ENCODE measurements at regions not wholly inside any gene's neighbourhood (a gene's known extent, or its start where the extent isn't known, plus 50 kb on each side); places are given as distances from the start of the nearest gene placed in this dataset.
"Not testable (repeated sequence)": the region's sequence is repeated elsewhere in the genome, so short reads cannot be mapped to it uniquely, and the experiment has no call there.

- H2AFZ ChIP-seq; H3F3A ChIP-seq (replicated peaks; ENCODE audit: low read depth); H3K79me2 ChIP-seq (replicated peaks; ENCODE audit: insufficient read depth); DNase-seq (ENCODE audit: low spot score); H3K27me3 Mint-ChIP-seq (ENCODE audit: insufficient read depth, low read depth, poor library complexity); H3K4me1 Mint-ChIP-seq; H3K4me1 ChIP-seq (ENCODE audit: insufficient read depth); ATAC-seq; H3K9me2 ChIP-seq (ENCODE audit: insufficient read depth); H3K27me3 ChIP-seq (ENCODE audit: insufficient read depth); H3K27ac Mint-ChIP-seq; H4K20me1 ChIP-seq (replicated peaks; ENCODE audit: insufficient read depth); H3K4me2 ChIP-seq; H3K4me3 Mint-ChIP-seq; H3K4me3 ChIP-seq; H3K27ac ChIP-seq (ENCODE audit: low read depth): not testable (repeated sequence)
- peaks cover 19% of the 10 kb centered on the region; the same call in 2 of the 3 replicates for H3K36me3 Mint-ChIP-seq (ENCODE audit: low read depth)
- peaks cover 17% of the 10 kb centered on the region; the same call in 1 of the 2 replicates for H3K36me3 ChIP-seq (ENCODE audit: insufficient read depth)
- H3K9me3 Mint-ChIP-seq, result peaks cover 64% of the 10 kb centered on the region
These were observed 601.9 kb upstream of the TPTE start for GRCh38 chr21:9919446-9919845.

GRCh38 chr21:9943639-9944038 lies 577.7 kb upstream of the TPTE start:
- not testable (repeated sequence) for H3K4me2 ChIP-seq; H3K27ac ChIP-seq (ENCODE audit: low read depth); H4K20me1 ChIP-seq (replicated peaks; ENCODE audit: insufficient read depth); H3K4me3 ChIP-seq; H3K4me1 ChIP-seq (ENCODE audit: insufficient read depth); ATAC-seq; H3K4me3 Mint-ChIP-seq; H3F3A ChIP-seq (replicated peaks; ENCODE audit: low read depth); H3K27me3 ChIP-seq (ENCODE audit: insufficient read depth); H3K4me1 Mint-ChIP-seq; DNase-seq (ENCODE audit: low spot score); H3K27me3 Mint-ChIP-seq (ENCODE audit: insufficient read depth, low read depth, poor library complexity); H3K9me2 ChIP-seq (ENCODE audit: insufficient read depth); H2AFZ ChIP-seq; H3K27ac Mint-ChIP-seq; H3K79me2 ChIP-seq (replicated peaks; ENCODE audit: insufficient read depth)
- H3K36me3 ChIP-seq (ENCODE audit: insufficient read depth), result peaks cover 20% of the 10 kb centered on the region
- peaks cover 81% of the 10 kb centered on the region for H3K9me3 Mint-ChIP-seq
- peaks cover 41% of the 10 kb centered on the region for H3K36me3 Mint-ChIP-seq (ENCODE audit: low read depth)

GRCh38 chr21:9946057-9946456 lies 575.3 kb upstream of the TPTE start:
- DNase-seq (ENCODE audit: low spot score); H2AFZ ChIP-seq; H3K27ac Mint-ChIP-seq; H3K4me3 ChIP-seq; H3K4me3 Mint-ChIP-seq; H3K4me2 ChIP-seq; ATAC-seq; H3K27me3 ChIP-seq (ENCODE audit: insufficient read depth); H3F3A ChIP-seq (replicated peaks; ENCODE audit: low read depth); H3K4me1 Mint-ChIP-seq; H3K9me2 ChIP-seq (ENCODE audit: insufficient read depth); H4K20me1 ChIP-seq (replicated peaks; ENCODE audit: insufficient read depth); H3K27ac ChIP-seq (ENCODE audit: low read depth); H3K79me2 ChIP-seq (replicated peaks; ENCODE audit: insufficient read depth); H3K4me1 ChIP-seq (ENCODE audit: insufficient read depth): not testable (repeated sequence)
- peaks cover 18% of the 10 kb centered on the region for H3K36me3 ChIP-seq (ENCODE audit: insufficient read depth)
- H3K27me3 Mint-ChIP-seq (ENCODE audit: insufficient read depth, low read depth, poor library complexity), result peaks cover 12% of the 10 kb centered on the region
- H3K9me3 Mint-ChIP-seq, result peaks cover 98% of the 10 kb centered on the region
- H3K36me3 Mint-ChIP-seq (ENCODE audit: low read depth), result peaks cover 50% of the 10 kb centered on the region

- not testable (repeated sequence) for H3K27me3 ChIP-seq (ENCODE audit: insufficient read depth); H2AFZ ChIP-seq; DNase-seq (ENCODE audit: low spot score); H3K4me3 Mint-ChIP-seq; H3K27ac Mint-ChIP-seq; H4K20me1 ChIP-seq (replicated peaks; ENCODE audit: insufficient read depth); H3K79me2 ChIP-seq (replicated peaks; ENCODE audit: insufficient read depth); H3K4me1 ChIP-seq (ENCODE audit: insufficient read depth); H3K4me3 ChIP-seq; H3F3A ChIP-seq (replicated peaks; ENCODE audit: low read depth); H3K4me1 Mint-ChIP-seq; H3K27me3 Mint-ChIP-seq (ENCODE audit: insufficient read depth, low read depth, poor library complexity); H3K9me2 ChIP-seq (ENCODE audit: insufficient read depth); H3K4me2 ChIP-seq; ATAC-seq; H3K27ac ChIP-seq (ENCODE audit: low read depth)
- H3K9me3 Mint-ChIP-seq, result peaks cover 95% of the 10 kb centered on the region
- H3K36me3 ChIP-seq (ENCODE audit: insufficient read depth), result peaks cover 22% of the 10 kb centered on the region
- peaks cover 30% of the 10 kb centered on the region for H3K36me3 Mint-ChIP-seq (ENCODE audit: low read depth)
These were observed 571.7 kb upstream of the TPTE start for GRCh38 chr21:9949510-9950289.

GRCh38 chr21:9950363-9950762 lies 571.0 kb upstream of the TPTE start:
- H3K4me3 ChIP-seq; H3F3A ChIP-seq (replicated peaks; ENCODE audit: low read depth); H3K27me3 ChIP-seq (ENCODE audit: insufficient read depth); H2AFZ ChIP-seq; H3K27ac ChIP-seq (ENCODE audit: low read depth); H4K20me1 ChIP-seq (replicated peaks; ENCODE audit: insufficient read depth); H3K27ac Mint-ChIP-seq; H3K4me3 Mint-ChIP-seq; ATAC-seq; H3K4me1 Mint-ChIP-seq; H3K27me3 Mint-ChIP-seq (ENCODE audit: insufficient read depth, low read depth, poor library complexity); H3K9me2 ChIP-seq (ENCODE audit: insufficient read depth); H3K4me1 ChIP-seq (ENCODE audit: insufficient read depth); H3K79me2 ChIP-seq (replicated peaks; ENCODE audit: insufficient read depth); H3K4me2 ChIP-seq; DNase-seq (ENCODE audit: low spot score): not testable (repeated sequence)
- Mint-ChIP-seq H3K36me3 (ENCODE audit: low read depth) (peaks cover 28% of the 10 kb centered on the region), H3K9me3 (peaks cover 89% of the 10 kb centered on the region)
- H3K36me3 ChIP-seq (ENCODE audit: insufficient read depth), result peaks cover 21% of the 10 kb centered on the region

- not testable (repeated sequence) for H3K4me2 ChIP-seq; H3K9me2 ChIP-seq (ENCODE audit: insufficient read depth); H3K27me3 ChIP-seq (ENCODE audit: insufficient read depth); H3K4me1 ChIP-seq (ENCODE audit: insufficient read depth); H3K27ac Mint-ChIP-seq; H3F3A ChIP-seq (replicated peaks; ENCODE audit: low read depth); DNase-seq (ENCODE audit: low spot score); H3K4me1 Mint-ChIP-seq; H3K4me3 Mint-ChIP-seq; H4K20me1 ChIP-seq (replicated peaks; ENCODE audit: insufficient read depth); H3K79me2 ChIP-seq (replicated peaks; ENCODE audit: insufficient read depth); ATAC-seq; H3K27ac ChIP-seq (ENCODE audit: low read depth); H2AFZ ChIP-seq; H3K27me3 Mint-ChIP-seq (ENCODE audit: insufficient read depth, low read depth, poor library complexity); H3K4me3 ChIP-seq
- peaks cover 38% of the 10 kb centered on the region for H3K9me3 Mint-ChIP-seq
- peaks cover 18% of the 10 kb centered on the region for H3K36me3 ChIP-seq (ENCODE audit: insufficient read depth)
- peaks cover 14% of the 10 kb centered on the region for H3K36me3 Mint-ChIP-seq (ENCODE audit: low read depth)
These were observed 562.6 kb upstream of the TPTE start for GRCh38 chr21:9958791-9959190.
